NCI-H2196 treated with DMSO at 0.1 percent for 48 hours (cell line): ENCODE measurements at regions not wholly inside any gene's neighbourhood (a gene's known extent, or its start where the extent isn't known, plus 50 kb on each side); places are given as distances from the start of the nearest gene placed in this dataset.
"Not testable (repeated sequence)": the region's sequence is repeated elsewhere in the genome, so short reads cannot be mapped to it uniquely, and the experiment has no call there.

Source experiments
- DNase-seq: peaks from one replicate; lab custom pipeline; 2025; ENCODE audit not compliant: unreplicated experiment; lab: John Stamatoyannopoulos, UW

GRCh38 chr6:10343320-10343719 lies 71.6 kb downstream of the TFAP2A start:
- DNase-seq: no peak

DNA sequence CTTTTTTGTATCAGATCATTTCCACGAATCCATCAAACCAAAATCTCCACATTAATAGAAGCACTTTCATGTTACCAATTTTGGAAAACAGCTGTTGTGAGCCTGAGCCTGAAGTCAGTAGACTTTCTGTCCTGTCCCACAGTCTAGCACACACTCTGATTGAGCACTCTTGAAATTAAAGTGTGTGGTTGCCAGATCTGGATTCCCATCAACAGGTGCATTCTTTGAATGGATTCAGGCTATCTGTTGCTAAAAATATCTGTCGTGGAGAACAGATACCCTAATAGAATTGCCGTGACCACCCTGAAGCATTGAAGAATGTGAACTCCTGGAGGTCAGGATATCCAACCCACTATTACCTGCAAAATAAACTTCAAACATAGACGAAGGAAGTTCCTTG lies 73.3 kb downstream of the TFAP2A start:
- no peak for DNase-seq

- no peak for DNase-seq
Observed at GRCh38 chr6:10338151-10338550, 76.7 kb downstream of the TFAP2A start.

DNA sequence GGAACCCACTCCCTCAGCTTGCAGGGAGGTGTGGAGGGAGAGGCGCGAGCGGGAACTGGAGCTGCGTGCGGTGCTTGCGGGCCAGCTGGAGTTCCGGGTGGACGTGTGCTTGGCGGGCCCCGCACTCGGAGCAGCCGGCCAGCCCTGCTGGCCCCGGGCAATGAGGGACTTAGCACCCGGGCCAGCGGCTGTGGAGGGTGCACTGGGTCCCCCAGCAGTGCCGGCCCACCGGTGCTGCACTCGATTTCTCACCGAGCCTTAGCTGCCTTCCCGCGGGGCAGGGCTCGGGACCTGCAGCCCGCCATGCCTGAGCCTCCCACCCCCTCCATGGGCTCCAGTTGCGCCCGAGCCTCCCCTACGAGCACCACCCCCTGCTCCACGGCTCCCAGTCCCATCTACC lies 77.5 kb downstream of the TFAP2A start:
- DNase-seq: not testable (repeated sequence)

DNA sequence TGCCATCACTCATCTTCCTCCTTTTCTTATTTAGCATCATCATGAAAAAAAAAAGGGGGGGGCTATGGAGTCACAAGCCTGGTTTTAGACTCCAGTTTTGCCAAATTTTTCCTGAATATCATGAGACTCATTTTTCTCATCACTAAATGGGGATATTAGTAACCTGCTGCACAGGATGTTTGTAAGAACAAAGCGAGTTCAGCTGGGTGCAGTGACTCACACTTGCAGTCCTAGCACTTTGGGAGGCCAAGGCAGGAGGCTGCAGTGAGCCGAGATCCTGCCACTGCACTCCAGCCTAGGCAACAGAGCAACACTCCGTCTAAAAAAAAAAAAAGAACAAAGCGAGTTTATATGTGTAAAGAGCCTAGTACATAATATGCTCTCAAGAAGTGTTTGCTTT lies 82.8 kb downstream of the TFAP2A start:
- no peak for DNase-seq

GRCh38 chr6:10331334-10331968 lies 83.4 kb downstream of the TFAP2A start:
- no peak for DNase-seq

GRCh38 chr6:10330515-10330914 lies 84.4 kb downstream of the TFAP2A start:
- DNase-seq: no peak

GRCh38 chr6:10323018-10323417 lies 91.9 kb downstream of the TFAP2A start:
- DNase-seq: no peak

DNA sequence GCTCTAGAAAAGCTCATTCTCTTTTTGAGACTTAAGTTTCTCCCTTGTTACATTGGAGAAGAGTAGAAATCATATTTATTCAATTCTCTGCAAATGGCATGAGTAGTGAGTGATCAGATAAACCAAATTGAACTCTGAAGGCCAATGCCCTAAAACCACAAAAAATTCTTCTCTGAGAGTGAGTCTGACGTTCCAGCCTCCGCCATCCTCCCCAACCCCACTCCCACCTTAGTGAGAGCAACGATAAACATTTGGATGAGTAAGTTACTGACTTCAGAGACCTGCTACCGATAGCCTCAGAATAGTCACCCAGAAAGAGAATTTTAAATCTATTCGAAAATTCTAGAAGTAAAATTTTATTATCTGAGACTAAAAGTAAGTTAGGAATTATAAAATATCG lies 94.6 kb downstream of the TFAP2A start:
- no peak for DNase-seq

- no peak for DNase-seq
Observed at GRCh38 chr6:10316373-10316721, 98.5 kb downstream of the TFAP2A start.

DNA sequence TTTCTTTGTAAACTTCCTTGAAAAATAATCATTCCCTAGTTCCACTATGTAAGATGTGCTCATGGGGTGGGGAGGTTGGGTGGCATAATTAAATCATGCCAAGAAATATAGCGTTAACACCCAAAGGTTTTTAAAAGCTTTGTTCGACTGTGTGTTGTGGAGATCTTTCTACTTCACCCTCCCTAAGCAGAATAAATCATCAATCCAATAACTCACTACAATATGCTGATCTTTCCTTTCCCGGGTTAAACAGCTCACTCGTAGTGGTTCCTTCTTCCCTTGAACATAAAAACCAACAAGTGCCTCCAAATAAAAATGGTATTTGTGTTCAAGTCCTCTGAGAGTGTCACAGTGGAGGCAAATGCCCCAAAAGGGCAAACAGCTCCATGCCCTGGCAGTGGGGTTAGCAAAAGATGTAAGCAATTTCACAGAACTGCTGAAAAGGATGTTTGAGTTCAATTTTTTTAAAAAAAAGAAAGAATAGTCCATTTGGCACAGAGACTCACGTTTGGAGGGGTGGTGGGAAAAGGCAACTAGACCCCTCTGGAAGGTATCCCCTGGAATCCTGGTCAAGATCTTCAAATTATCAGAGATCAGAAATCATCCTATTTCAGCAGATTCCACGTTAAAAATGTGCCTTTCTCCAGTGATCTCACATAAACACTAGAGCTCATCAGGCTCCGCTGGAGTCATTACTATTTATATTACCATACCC lies 99.1 kb downstream of the TFAP2A start:
- DNase-seq: no peak

DNA sequence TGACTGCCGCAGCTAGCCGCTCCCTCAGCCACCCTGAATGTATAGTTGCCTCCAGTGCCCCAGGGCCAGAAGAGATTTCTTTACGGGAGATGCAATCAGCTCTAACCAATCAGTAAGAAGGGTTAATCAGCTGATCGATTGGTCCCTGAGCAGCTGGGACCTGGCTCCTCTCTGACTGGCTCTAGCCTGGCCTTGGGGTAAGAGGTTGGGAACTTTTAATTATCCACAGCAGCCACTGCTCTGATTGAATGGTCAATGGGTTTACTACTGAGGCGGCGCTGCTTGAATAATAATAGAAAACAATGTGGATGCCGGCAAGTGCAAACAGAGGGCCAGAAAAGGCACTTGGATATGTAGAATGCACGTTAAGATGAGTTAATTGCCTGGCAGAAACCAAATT lies 99.8 kb downstream of the TFAP2A start:
- DNase-seq: no peak

GRCh38 chr6:10314163-10314955 lies 100.5 kb downstream of the TFAP2A start:
- no peak for DNase-seq

- no peak for DNase-seq
Observed at GRCh38 chr6:10313799-10314162, 101.1 kb downstream of the TFAP2A start.

DNA sequence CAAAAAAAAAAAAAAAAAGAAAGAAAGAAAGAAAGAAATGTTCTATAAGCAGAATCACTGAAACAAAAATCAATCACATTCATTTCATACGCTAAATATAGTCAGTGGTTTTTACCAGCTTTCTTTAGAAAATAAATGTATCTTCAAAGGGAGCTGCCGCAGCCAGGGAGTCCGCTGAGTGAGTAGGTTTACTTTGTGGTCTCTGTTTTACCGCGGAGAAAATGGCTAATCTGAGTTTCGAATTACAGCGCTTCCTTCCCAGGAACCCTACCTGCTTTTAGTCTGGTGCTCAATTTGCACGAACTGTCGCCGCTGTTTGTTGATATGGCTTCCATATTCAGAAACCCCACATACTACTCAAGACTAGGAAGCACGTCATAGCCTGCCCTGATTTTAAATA lies 102.4 kb downstream of the TFAP2A start:
- DNase-seq: no peak

DNA sequence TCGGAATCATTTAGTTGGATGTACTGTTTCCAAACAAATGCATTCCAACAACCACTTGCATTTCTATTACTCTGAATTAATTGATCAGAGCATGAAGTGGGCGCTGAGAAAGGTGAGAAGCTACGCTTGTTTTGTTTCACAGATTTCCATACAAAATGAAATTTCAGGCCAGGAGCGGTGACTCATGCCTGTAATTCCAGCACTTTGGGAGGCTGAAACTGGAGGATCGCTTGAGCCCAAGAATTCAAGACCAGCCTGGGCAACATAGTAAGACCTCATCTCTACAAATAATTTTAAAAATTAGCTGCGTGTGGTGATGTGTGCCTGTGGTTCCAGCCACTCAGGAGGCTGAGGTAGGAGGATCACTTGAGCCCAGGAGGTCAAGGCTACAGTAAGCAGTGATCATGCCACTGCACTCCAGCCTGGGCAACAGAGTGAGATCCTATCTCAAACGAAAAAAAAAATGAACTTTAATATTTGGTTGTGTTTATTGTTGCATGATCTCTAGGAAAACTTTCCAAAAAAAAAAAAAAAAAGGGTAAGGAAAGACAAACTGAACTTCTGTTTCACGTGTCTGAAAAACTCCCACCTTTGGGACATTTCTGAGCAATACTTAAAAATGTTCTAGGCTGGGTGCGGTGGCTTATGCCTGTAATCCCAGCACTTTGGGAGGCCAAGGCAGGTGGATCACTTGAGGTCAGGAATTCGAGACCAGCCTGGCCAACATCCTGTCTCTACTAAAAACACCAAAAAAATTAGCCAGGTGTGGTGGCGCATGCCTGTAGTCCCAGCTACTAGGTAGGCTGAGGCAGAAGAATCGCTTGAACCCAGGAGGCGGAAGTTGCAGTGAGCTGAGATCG lies 103.1 kb downstream of the TFAP2A start:
- DNase-seq: not testable (repeated sequence)

- DNase-seq: no peak
Observed at GRCh38 chr6:10310826-10311225, 104.0 kb downstream of the TFAP2A start.

DNA sequence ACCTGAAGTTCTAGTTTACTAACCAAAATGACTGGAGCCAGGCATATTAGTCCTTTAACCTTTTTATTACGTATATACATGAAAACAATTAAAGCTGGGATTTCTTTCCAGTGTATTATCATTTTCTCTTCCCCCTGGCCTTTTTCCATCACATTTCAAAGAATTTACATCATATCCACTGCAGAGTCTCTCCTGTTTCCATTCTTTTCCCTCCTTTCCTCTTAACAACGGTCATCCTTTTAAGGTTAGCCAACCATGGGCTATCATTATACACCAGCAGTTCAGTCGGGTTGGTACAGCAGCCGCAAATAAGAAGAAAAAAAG lies 104.6 kb downstream of the TFAP2A start:
- no peak for DNase-seq

GRCh38 chr6:10309457-10310329 lies 105.2 kb downstream of the TFAP2A start:
- DNase-seq: no peak

- DNase-seq: no peak
Observed at GRCh38 chr6:10307476-10307875, 107.4 kb downstream of the TFAP2A start.

GRCh38 chr6:10307028-10307427 lies 107.8 kb downstream of the TFAP2A start:
- no peak for DNase-seq
